RWPE1 (cell line): ENCODE measurements at regions not wholly inside any gene's neighbourhood (a gene's known extent, or its start where the extent isn't known, plus 50 kb on each side); places are given as distances from the start of the nearest gene placed in this dataset.
A peak's percentile ranks its signal among the peaks of the same experiment; 100 is the strongest.

Experiments used
- CTCF ChIA-PET: fragments of 350-600 bp; sonication (Branson Sonifier 250); formaldehyde crosslinking; extraction: SDS; loops from one replicate; lab custom pipeline; 2021; lab: Yijun Ruan, JAX
- POLR2A ChIA-PET: fragments of 400-600 bp; formaldehyde crosslinking; extraction: SDS; loops from one replicate; lab custom pipeline; 2020; ENCODE audit warnings: antibody characterized with exemption; ENCODE audit not compliant: low non-redundant PET; lab: Yijun Ruan, JAX
- DNase-seq: peaks from one replicate; pipeline ENCODE4 v3.0.0; 2012; ENCODE audit warnings: low spot score
- H3K27ac ChIP-seq: fragments of 450-650 bp; 2 replicates; pipeline ENCODE4 v1.5.1; 2017
- TF ChIP-seq, protein P1 (sequence below): fragments of 450-650 bp; conservative IDR thresholded peaks from 2 replicates; pipeline ENCODE4 v1.5.1; 2017; ENCODE audit warnings: low read depth, mild to moderate bottlenecking

DNA sequence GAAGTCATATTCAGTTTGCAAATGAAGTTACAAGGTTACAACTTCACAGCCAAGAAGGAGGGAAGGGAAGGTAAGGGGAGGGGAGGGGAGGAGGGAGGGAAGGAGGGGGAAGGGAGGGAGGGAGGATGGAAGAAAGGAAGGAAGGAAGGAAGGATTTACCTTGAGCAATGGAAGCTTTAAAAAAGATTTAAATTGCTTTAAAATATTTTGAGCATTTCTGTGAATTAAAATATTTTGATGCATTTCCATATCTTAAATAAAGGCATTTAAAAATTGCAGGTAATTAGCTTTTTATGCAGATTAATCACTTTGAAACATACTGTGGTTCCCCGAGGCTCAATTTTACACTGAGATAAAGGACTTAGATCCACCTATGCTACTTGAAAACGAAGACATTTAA is 618.0 kb downstream of the TFAP2A start:
- POLR2A ChIA-PET = no interaction called here
- no peak for DNase-seq
- no peak overlapping the region for H3K27ac ChIP-seq
- CTCF ChIA-PET = no interaction called here
- TF ChIP-seq, protein P1, sequence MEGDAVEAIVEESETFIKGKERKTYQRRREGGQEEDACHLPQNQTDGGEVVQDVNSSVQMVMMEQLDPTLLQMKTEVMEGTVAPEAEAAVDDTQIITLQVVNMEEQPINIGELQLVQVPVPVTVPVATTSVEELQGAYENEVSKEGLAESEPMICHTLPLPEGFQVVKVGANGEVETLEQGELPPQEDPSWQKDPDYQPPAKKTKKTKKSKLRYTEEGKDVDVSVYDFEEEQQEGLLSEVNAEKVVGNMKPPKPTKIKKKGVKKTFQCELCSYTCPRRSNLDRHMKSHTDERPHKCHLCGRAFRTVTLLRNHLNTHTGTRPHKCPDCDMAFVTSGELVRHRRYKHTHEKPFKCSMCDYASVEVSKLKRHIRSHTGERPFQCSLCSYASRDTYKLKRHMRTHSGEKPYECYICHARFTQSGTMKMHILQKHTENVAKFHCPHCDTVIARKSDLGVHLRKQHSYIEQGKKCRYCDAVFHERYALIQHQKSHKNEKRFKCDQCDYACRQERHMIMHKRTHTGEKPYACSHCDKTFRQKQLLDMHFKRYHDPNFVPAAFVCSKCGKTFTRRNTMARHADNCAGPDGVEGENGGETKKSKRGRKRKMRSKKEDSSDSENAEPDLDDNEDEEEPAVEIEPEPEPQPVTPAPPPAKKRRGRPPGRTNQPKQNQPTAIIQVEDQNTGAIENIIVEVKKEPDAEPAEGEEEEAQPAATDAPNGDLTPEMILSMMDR = no peak

DNA sequence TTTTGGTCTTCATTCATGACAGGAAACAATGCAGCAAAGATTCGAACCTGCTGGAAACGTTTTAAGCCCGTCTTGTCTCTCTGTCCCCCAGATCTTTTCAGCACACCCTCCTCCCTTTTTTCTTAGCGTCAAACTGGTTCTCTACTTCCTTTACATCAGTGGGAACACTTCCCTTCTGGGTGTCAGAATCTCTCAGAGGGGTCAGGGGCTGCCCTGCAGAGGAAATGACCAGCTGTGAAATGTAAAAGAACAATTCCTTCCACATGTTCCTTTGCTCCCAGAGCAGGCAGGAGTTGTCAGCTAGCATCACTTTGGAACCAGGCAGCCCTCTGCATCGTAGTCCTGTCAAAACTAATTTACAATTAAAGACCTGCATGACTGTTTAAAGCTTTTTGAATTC is 619.0 kb downstream of the TFAP2A start:
- TF ChIP-seq, protein P1 = no peak
- ChIA-PET CTCF (no interaction called here), POLR2A (no interaction called here)
- no peak for DNase-seq
- no peak overlapping the region for H3K27ac ChIP-seq

DNA sequence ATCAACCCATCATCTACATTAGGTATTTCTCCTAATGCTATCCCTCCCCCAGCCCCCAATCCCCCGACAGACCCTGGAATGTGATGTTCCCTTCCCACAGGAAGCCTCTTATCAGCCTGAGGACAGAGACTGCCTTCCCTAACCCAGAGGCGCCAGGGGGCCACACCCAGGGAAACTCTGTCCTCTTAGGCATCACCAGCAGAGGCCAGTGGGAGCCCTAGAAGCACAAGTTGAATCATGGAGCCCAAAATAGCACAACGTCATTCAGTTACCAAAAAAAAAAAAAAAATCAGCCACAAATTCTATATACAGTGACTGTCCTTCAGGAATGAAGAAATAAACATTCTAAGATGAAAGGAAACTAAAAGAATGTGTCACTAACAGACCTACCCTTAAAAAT is 625.7 kb downstream of the TFAP2A start:
- TF ChIP-seq, protein P1 = no peak
- no peak for DNase-seq
- no peak overlapping the region for H3K27ac ChIP-seq
- ChIA-PET CTCF (no interaction called here), POLR2A (no interaction called here)

DNA sequence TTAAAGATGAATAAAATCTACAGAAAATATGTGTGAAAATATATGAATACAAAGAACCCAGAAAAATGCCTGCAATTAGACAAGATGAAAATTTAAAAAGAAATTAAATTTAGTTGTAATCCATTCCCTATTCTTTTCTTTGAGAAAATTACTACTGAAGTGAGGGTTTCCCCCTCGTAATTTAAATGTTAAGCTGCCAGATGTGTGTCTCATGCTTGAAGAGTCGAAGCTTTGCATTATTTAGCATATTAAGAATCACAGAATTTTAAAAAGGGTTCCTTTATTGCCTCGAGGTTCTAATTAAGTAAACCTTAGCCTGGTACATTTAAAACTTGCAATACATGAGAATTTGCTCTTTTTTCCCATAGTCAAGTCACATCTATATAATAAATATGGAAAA is 630.1 kb downstream of the TFAP2A start:
- TF ChIP-seq, protein P1 = no peak
- POLR2A ChIA-PET = no interaction called here
- H3K27ac ChIP-seq = no peak overlapping the region
- no peak for DNase-seq
- CTCF ChIA-PET = no interaction called here

DNA sequence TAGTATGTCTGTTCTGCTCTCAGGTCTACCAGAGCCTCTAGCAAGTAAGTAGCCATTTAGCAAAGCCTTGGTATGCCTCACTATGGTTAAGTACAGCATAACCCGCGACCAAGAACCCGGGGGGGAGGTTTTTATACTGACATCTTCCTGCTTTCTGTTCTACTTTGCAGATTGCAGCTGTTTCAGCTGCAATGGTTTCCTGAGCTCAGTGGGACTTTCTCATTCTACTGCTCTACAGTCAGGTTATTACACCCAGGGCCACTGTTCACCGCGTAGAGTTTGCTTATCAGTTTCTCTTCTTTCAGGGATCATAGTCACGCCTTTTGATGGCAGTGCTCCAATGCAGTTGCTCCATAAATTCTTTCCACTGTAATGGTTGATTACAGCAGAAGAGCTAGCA is 631.3 kb downstream of the TFAP2A start:
- POLR2A ChIA-PET = no interaction called here
- TF ChIP-seq, protein P1 = no peak
- CTCF ChIA-PET = interaction anchor here (0.6 kb wide), 1 partner anchor 127 kb away, joined by 3 read pairs; no protein-coding TSS in a partner anchor
- no peak for DNase-seq
- no peak overlapping the region for H3K27ac ChIP-seq

DNA sequence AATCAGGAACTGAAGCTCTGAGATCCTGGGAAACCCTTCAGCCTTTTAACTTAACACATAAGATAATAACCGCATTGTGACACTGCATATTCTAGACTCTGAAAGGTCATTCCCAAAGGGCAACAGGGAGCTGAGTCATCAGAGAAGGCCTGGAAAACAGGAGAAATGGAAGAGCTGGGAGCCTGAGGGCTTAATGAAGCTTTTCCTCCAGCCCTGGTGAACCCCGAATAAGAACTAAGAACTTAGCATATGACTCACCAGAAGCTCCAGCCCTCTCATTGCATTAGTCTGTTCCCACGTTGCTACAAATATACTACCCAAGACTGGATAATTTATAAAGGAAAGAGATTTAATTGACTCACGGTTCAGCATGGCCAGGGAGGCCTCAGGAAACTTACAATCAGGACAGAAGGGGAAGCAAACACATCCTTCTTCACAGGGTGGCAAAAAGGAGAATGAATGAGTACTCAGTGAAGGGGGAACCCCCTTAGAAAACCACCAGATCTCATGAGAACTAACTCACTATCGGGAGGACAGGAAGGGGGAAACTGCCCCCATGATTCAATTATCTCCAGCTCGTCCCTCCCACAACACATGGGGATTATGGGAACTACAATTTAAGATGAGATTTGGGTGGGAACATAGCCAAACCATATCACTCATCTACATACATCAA is 648.5 kb downstream of the TFAP2A start:
- H3K27ac ChIP-seq = no peak overlapping the region
- CTCF ChIA-PET = interaction anchor here (0.5 kb wide), 1 partner anchor 452 kb away, joined by 6 read pairs; no protein-coding TSS in a partner anchor
- DNase-seq = peak; percentile 80
- TF ChIP-seq, protein P1 = no peak
- POLR2A ChIA-PET = no interaction called here
